Stimulated activated CD4-positive, alpha-beta T cell treated with anti-CD3 and anti-CD28 coated beads, Interleukin-12 subunit alpha, Interleukin-12 subunit beta, amount 100 ng/mL, for 24 hours (primary cell): ENCODE measurements at regions not wholly inside any gene's neighbourhood (a gene's known extent, or its start where the extent isn't known, plus 50 kb on each side); places are given as distances from the start of the nearest gene placed in this dataset.

Source experiments
- DNase-seq, 2 experiments: peaks; one replicate each; pipeline ENCODE4 v3.0.0-alpha.2; 2020; ENCODE audit warnings: low read depth in 2 of 2

- no peak for DNase-seq
Measured at GRCh38 chr7:131737746-131738465, 181.5 kb upstream of the PODXL start.

GRCh38 chr7:131735101-131735500, 178.7 kb upstream of the PODXL start:
- DNase-seq = no peak

GRCh38 chr7:131733604-131734003, 177.2 kb upstream of the PODXL start:
- no peak for DNase-seq

- no peak for DNase-seq
Measured at GRCh38 chr7:131727189-131727588, 170.8 kb upstream of the PODXL start.

- no peak for DNase-seq
Measured at GRCh38 chr7:131726686-131727085, 170.3 kb upstream of the PODXL start.

- DNase-seq = no peak
Measured at GRCh38 chr7:131726031-131726430, 169.6 kb upstream of the PODXL start.

- no peak for DNase-seq
Measured at GRCh38 chr7:131724776-131725345, 168.4 kb upstream of the PODXL start.

- DNase-seq = no peak
Measured at GRCh38 chr7:131723926-131724325, 167.5 kb upstream of the PODXL start.

GRCh38 chr7:131722371-131722770, 165.9 kb upstream of the PODXL start:
- no peak for DNase-seq

- DNase-seq = no peak
Measured at GRCh38 chr7:131721660-131722059, 165.2 kb upstream of the PODXL start.

- no peak for DNase-seq
Measured at GRCh38 chr7:131720703-131721102, 164.3 kb upstream of the PODXL start.

GRCh38 chr7:131717181-131717580, 160.8 kb upstream of the PODXL start:
- no peak for DNase-seq

- DNase-seq = no peak
Measured at GRCh38 chr7:131699323-131699722, 142.9 kb upstream of the PODXL start.

GRCh38 chr7:131692131-131692960, 135.9 kb upstream of the PODXL start:
- DNase-seq = peak in 1 of 2 experiments; percentile 63

GRCh38 chr7:131691454-131692130, 135.2 kb upstream of the PODXL start:
- no peak for DNase-seq

GRCh38 chr7:131690441-131690840, 134.0 kb upstream of the PODXL start:
- no peak for DNase-seq

GRCh38 chr7:131689662-131690234, 133.3 kb upstream of the PODXL start:
- DNase-seq = no peak

- DNase-seq = peak; percentile 22 to 59
Measured at GRCh38 chr7:131688738-131689661, 132.6 kb upstream of the PODXL start.

GRCh38 chr7:131687296-131687695, 130.9 kb upstream of the PODXL start:
- no peak for DNase-seq

GRCh38 chr7:131686833-131687232, 130.4 kb upstream of the PODXL start:
- DNase-seq = no peak
